PC-9 (cell line): ENCODE measurements at regions not wholly inside any gene's neighbourhood (a gene's known extent, or its start where the extent isn't known, plus 50 kb on each side); places are given as distances from the start of the nearest gene placed in this dataset.

Experiments used
- BruUV-seq: library from RNA; stranded (reverse); fragments of 400-500 nt; replicated peaks from 2 replicates; lab custom pipeline; 2021; lab: Mats Ljungman, UMichigan
- CTCF ChIA-PET: fragments of 300-600 bp; sonication (Branson Sonifier 250); formaldehyde crosslinking; loops from one replicate; lab custom pipeline; 2022; ENCODE audit warnings: antibody characterized with exemption; lab: Charles Lee
- POLR2A ChIA-PET: fragments of 300-600 bp; sonication (Branson Sonifier 250); formaldehyde crosslinking; loops from one replicate; lab custom pipeline; 2022; ENCODE audit warnings: antibody characterized with exemption; ENCODE audit not compliant: unreplicated experiment; lab: Charles Lee
- DNase-seq, 2 experiments: peaks; one replicate each; pipeline versions ENCODE4 v3.0.0 to v3.0.0-alpha.2; 2015 to 2022; ENCODE audit warnings: mixed read lengths in 1 of 2
- H2AFZ ChIP-seq: fragments of 200-600 bp; sonication (generic); 2 replicates; pipeline ENCODE4 v1.8.1; 2017; ENCODE audit warnings: antibody characterized with exemption
- H3F3A ChIP-seq: fragments of 200-600 bp; sonication (generic); 2 replicates; pipeline ENCODE4 v1.8.1; 2017; ENCODE audit warnings: antibody characterized with exemption, mild to moderate bottlenecking, low read depth; ENCODE audit not compliant: insufficient read depth
- H3K27ac ChIP-seq: fragments of 200-600 bp; sonication (generic); 2 replicates; pipeline ENCODE4 v1.6.1; 2016; ENCODE audit warnings: mixed run types
- H3K27me3 ChIP-seq: fragments of 200-600 bp; sonication (generic); 2 replicates; pipeline ENCODE4 v1.6.1; 2016; ENCODE audit warnings: low read depth, mixed run types; ENCODE audit not compliant: insufficient read depth
- H3K36me3 ChIP-seq: fragments of 200-600 bp; sonication (generic); 2 replicates; pipeline ENCODE4 v1.6.1; 2016; ENCODE audit warnings: low read depth, mixed run types
- H3K4me1 ChIP-seq: fragments of 200-600 bp; sonication (generic); replicated peaks from 2 replicates; pipeline ENCODE4 v1.6.1; 2016; ENCODE audit warnings: mixed run types; ENCODE audit not compliant: insufficient read depth
- H3K4me2 ChIP-seq: fragments of 200-600 bp; sonication (generic); 2 replicates; pipeline ENCODE4 v1.6.1; 2017; ENCODE audit warnings: mixed run types
- H3K4me3 ChIP-seq: fragments of 200-600 bp; sonication (generic); 2 replicates; pipeline ENCODE4 v1.6.1; 2016; ENCODE audit warnings: mixed run types
- H3K79me2 ChIP-seq: fragments of 200-600 bp; sonication (generic); 2 replicates; pipeline ENCODE4 v1.6.1; 2017; ENCODE audit warnings: low read depth, mixed run types
- H3K9me2 ChIP-seq: fragments of 200-600 bp; sonication (generic); 2 replicates; pipeline ENCODE4 v1.8.1; 2017; ENCODE audit warnings: mild to moderate bottlenecking; ENCODE audit not compliant: insufficient read depth
- H3K9me3 ChIP-seq: fragments of 200-600 bp; sonication (generic); 2 replicates; pipeline ENCODE4 v1.8.1; 2016; ENCODE audit warnings: low read depth; ENCODE audit not compliant: insufficient read depth
- H4K20me1 ChIP-seq: fragments of 200-600 bp; sonication (generic); 2 replicates; pipeline ENCODE4 v1.8.1; 2017; ENCODE audit not compliant: insufficient read depth
- CTCF ChIP-seq: fragments of 200-600 bp; sonication (generic); conservative IDR thresholded peaks from 2 replicates; pipeline ENCODE4 v1.6.1; 2017; ENCODE audit warnings: mixed run types, antibody characterized with exemption, mild to moderate bottlenecking, moderate library complexity
- EZH2 ChIP-seq: fragments of 200-600 bp; sonication (generic); IDR thresholded peaks from 2 replicates; pipeline ENCODE4 v1.8.0; 2017; ENCODE audit warnings: antibody characterized with exemption, low read depth
- intact Hi-C: fragments of 100-400 bp; cut with micrococcal nuclease; formaldehyde crosslinking; loops from one replicate; pipeline ENCODE4 v1.10.0; 2022; ENCODE audit not compliant: unreplicated experiment

GRCh38 chr5:164266571-164266970 is 761.2 kb downstream of the MAT2B start:
- TF ChIP-seq EZH2 = no peak
- intact Hi-C loops = no loop called here
- no peaks in the 10 kb centered on the region for H3K36me3 ChIP-seq
- POLR2A ChIA-PET = no interaction called here
- no peak overlapping the region for H3K27ac ChIP-seq
- BruUV-seq = no TSS peak
- H2AFZ ChIP-seq = no peak overlapping the region
- no peaks in the 10 kb centered on the region for H3K9me2 ChIP-seq
- no peaks in the 10 kb centered on the region for H3K9me3 ChIP-seq
- no peak for DNase-seq
- H3K4me3 ChIP-seq = no peak overlapping the region
- H3K79me2 ChIP-seq = no peaks in the 10 kb centered on the region
- no peaks in the 10 kb centered on the region for H3F3A ChIP-seq
- no peak overlapping the region for H3K4me2 ChIP-seq
- H4K20me1 ChIP-seq = no peaks in the 10 kb centered on the region; the same call in 1 of the 2 replicates
- no peaks in the 10 kb centered on the region for H3K4me1 ChIP-seq
- CTCF ChIA-PET = no interaction called here
- H3K27me3 ChIP-seq = no peaks in the 10 kb centered on the region; the same call in 1 of the 2 replicates

GRCh38 chr5:164277720-164278119 is 772.3 kb downstream of the MAT2B start:
- ChIA-PET POLR2A (no interaction called here), CTCF (no interaction called here)
- no peaks in the 10 kb centered on the region for H4K20me1 ChIP-seq
- no peak overlapping the region for H2AFZ ChIP-seq
- intact Hi-C loops = no loop called here
- no peaks in the 10 kb centered on the region for H3K9me2 ChIP-seq
- no peaks in the 10 kb centered on the region for H3K9me3 ChIP-seq
- TF ChIP-seq CTCF (no peak), EZH2 (no peak)
- H3K4me1 ChIP-seq = 0 out of 2 replicates have a peak, but pooled peaks cover 3% of the 10 kb centered on the region
- BruUV-seq = no TSS peak
- H3K36me3 ChIP-seq = no peaks in the 10 kb centered on the region
- H3F3A ChIP-seq = no peaks in the 10 kb centered on the region
- no peak overlapping the region for H3K4me2 ChIP-seq
- no peak overlapping the region for H3K4me3 ChIP-seq
- H3K27ac ChIP-seq = no peak overlapping the region
- H3K79me2 ChIP-seq = no peaks in the 10 kb centered on the region
- no peak for DNase-seq
- H3K27me3 ChIP-seq = no peaks in the 10 kb centered on the region

GRCh38 chr5:164289526-164289925 is 784.1 kb downstream of the MAT2B start:
- no peak overlapping the region for H2AFZ ChIP-seq
- intact Hi-C loops = no loop called here

More at GRCh38 chr5:164289526-164289925, 784.1 kb downstream of the MAT2B start:
- no peaks in the 10 kb centered on the region for H3F3A ChIP-seq
- peaks cover 3% of the 10 kb centered on the region; the same call in 1 of the 2 replicates for H3K27me3 ChIP-seq
- no peaks in the 10 kb centered on the region for H3K79me2 ChIP-seq
- no peaks in the 10 kb centered on the region for H3K9me2 ChIP-seq
- no peak overlapping the region for H3K27ac ChIP-seq
- ChIA-PET POLR2A (no interaction called here), CTCF (no interaction called here)
- H3K4me2 ChIP-seq = no peak overlapping the region
- H3K36me3 ChIP-seq = no peaks in the 10 kb centered on the region
- no peaks in the 10 kb centered on the region for H3K9me3 ChIP-seq
- H3K4me3 ChIP-seq = no peak overlapping the region
- no peak for TF ChIP-seq CTCF
- TF ChIP-seq EZH2 = no peak
- no peaks in the 10 kb centered on the region for H4K20me1 ChIP-seq
- no peaks in the 10 kb centered on the region for H3K4me1 ChIP-seq
- no peak for DNase-seq
- no TSS peak for BruUV-seq
